ENCODE measurements at regions not wholly inside any gene's neighbourhood (a gene's known extent, or its start where the extent isn't known, plus 50 kb on each side); places are given as distances from the start of the nearest gene placed in this dataset.
A peak's percentile ranks its signal among the peaks of the same experiment; 100 is the strongest.

GRCh38 chr2:195594919-195595694, 61.9 kb upstream of the SLC39A10 start:
- Histone ChIP-seq H3K9me2 (ENCODE audit: insufficient read depth, low read length) (no peaks in the 10 kb centered on the region), H3K9me3 (ENCODE audit: low read length) (0 out of 2 replicates have a peak, but pooled peaks cover 4% of the 10 kb centered on the region), H2AFZ (ENCODE audit: low read length) (no peak overlapping the region), H3K36me3 (ENCODE audit: insufficient read depth, low read length) (no peaks in the 10 kb centered on the region), H3K4me2 (ENCODE audit: low read length) (no peak overlapping the region), H3K79me2 (ENCODE audit: insufficient read depth, low read depth, low read length) (no peaks in the 10 kb centered on the region), H4K20me1 (ENCODE audit: insufficient read depth, low read length) (no peaks in the 10 kb centered on the region), H3K27ac (ENCODE audit: low read depth, low read length, poor library complexity, severe bottlenecking) (no peak overlapping the region), H3K4me3 (ENCODE audit: low read depth, low read length, poor library complexity, severe bottlenecking) (no peak overlapping the region), H3K4me1 (ENCODE audit: insufficient read depth, low read length, poor library complexity, severe bottlenecking) (no peaks in the 10 kb centered on the region)
- TF ChIP-seq CTCF (conservative IDR thresholded peaks at IDR 0.05; ENCODE audit: low read length), result no peak
- TF ChIP-seq EZH2phosphoT487 (IDR thresholded peaks at IDR 0.05; ENCODE audit: borderline replicate concordance, low read depth, low read length), result no peak
- BruUV-seq (replicated peaks), result no TSS peak
- no peak for DNase-seq (ENCODE audit: low spot score)
- CTCF ChIA-PET (ENCODE audit: unreplicated experiment), result no interaction called here
- intact Hi-C loops (cut with micrococcal nuclease; ENCODE audit: unreplicated experiment), result no loop called here
- POLR2A ChIA-PET, result interaction anchor here (0.5 to 1.0 kb wide), 4 partner anchors 13 to 1049 kb away, joined by 3 to 4 read pairs (median 4); no protein-coding TSS in a partner anchor

- Histone ChIP-seq H3K4me1 (ENCODE audit: insufficient read depth, low read length, poor library complexity, severe bottlenecking) (no peaks in the 10 kb centered on the region), H3K9me3 (ENCODE audit: low read length) (0 out of 2 replicates have a peak, but pooled peaks cover 4% of the 10 kb centered on the region), H2AFZ (ENCODE audit: low read length) (no peak overlapping the region), H4K20me1 (ENCODE audit: insufficient read depth, low read length) (no peaks in the 10 kb centered on the region), H3K36me3 (ENCODE audit: insufficient read depth, low read length) (no peaks in the 10 kb centered on the region), H3K79me2 (ENCODE audit: insufficient read depth, low read depth, low read length) (no peaks in the 10 kb centered on the region), H3K9me2 (ENCODE audit: insufficient read depth, low read length) (no peaks in the 10 kb centered on the region), H3K4me2 (ENCODE audit: low read length) (no peak overlapping the region), H3K27ac (ENCODE audit: low read depth, low read length, poor library complexity, severe bottlenecking) (no peak overlapping the region), H3K4me3 (ENCODE audit: low read depth, low read length, poor library complexity, severe bottlenecking) (no peak overlapping the region)
- CTCF ChIA-PET (ENCODE audit: unreplicated experiment), result no interaction called here
- intact Hi-C loops (cut with micrococcal nuclease; ENCODE audit: unreplicated experiment), result no loop called here
- no TSS peak for BruUV-seq (replicated peaks)
- POLR2A ChIA-PET, result interaction anchor here (0.6 to 1.8 kb wide), 5 partner anchors 12 to 1050 kb away, joined by 3 to 6 read pairs (median 3); no protein-coding TSS in a partner anchor
- DNase-seq (ENCODE audit: low spot score), result no peak
- TF ChIP-seq CTCF (conservative IDR thresholded peaks at IDR 0.05; ENCODE audit: low read length) (no peak), EZH2phosphoT487 (IDR thresholded peaks at IDR 0.05; ENCODE audit: borderline replicate concordance, low read depth, low read length) (no peak)
Observed at GRCh38 chr2:195594248-195594647, 62.8 kb upstream of the SLC39A10 start.

- Histone ChIP-seq H4K20me1 (ENCODE audit: insufficient read depth, low read length) (no peaks in the 10 kb centered on the region), H3K79me2 (ENCODE audit: insufficient read depth, low read depth, low read length) (no peaks in the 10 kb centered on the region), H3K4me1 (ENCODE audit: insufficient read depth, low read length, poor library complexity, severe bottlenecking) (no peaks in the 10 kb centered on the region), H3K9me3 (ENCODE audit: low read length) (0 out of 2 replicates have a peak, but pooled peaks cover 4% of the 10 kb centered on the region), H3K27ac (ENCODE audit: low read depth, low read length, poor library complexity, severe bottlenecking) (no peak overlapping the region), H2AFZ (ENCODE audit: low read length) (0 out of 2 replicates have a peak overlapping the region, but pooled peaks have one; percentile 2), H3K36me3 (ENCODE audit: insufficient read depth, low read length) (no peaks in the 10 kb centered on the region), H3K9me2 (ENCODE audit: insufficient read depth, low read length) (no peaks in the 10 kb centered on the region), H3K4me3 (ENCODE audit: low read depth, low read length, poor library complexity, severe bottlenecking) (no peak overlapping the region), H3K4me2 (ENCODE audit: low read length) (no peak overlapping the region)
- no peak for DNase-seq (ENCODE audit: low spot score)
- TF ChIP-seq CTCF (conservative IDR thresholded peaks at IDR 0.05; ENCODE audit: low read length), result no peak
- no peak for TF ChIP-seq EZH2phosphoT487 (IDR thresholded peaks at IDR 0.05; ENCODE audit: borderline replicate concordance, low read depth, low read length)
- ChIA-PET CTCF (ENCODE audit: unreplicated experiment) (interaction anchor here (0.9 kb wide), 1 partner anchor 68 kb away, joined by 3 read pairs; no protein-coding TSS in a partner anchor), POLR2A (interaction anchor here (1.2 to 2.1 kb wide), 2 partner anchors 9 to 11 kb away, joined by 4 to 18 read pairs; no protein-coding TSS in a partner anchor)
- BruUV-seq (replicated peaks), result no TSS peak
- intact Hi-C loops (cut with micrococcal nuclease; ENCODE audit: unreplicated experiment), result no loop called here
Observed at GRCh38 chr2:195592105-195592504, 64.9 kb upstream of the SLC39A10 start.
